GM23248 (cell line): ENCODE measurements at regions not wholly inside any gene's neighbourhood (a gene's known extent, or its start where the extent isn't known, plus 50 kb on each side); places are given as distances from the start of the nearest gene placed in this dataset.

Source experiments
- DNase-seq: peaks from one replicate; pipeline ENCODE4 v3.0.0-alpha.2; 2015
- H2AFZ ChIP-seq: fragments of 200-600 bp; sonication (generic); 2 replicates; pipeline ENCODE4 v1.6.1; 2016; ENCODE audit warnings: antibody characterized with exemption
- H3F3A ChIP-seq: fragments of 200-600 bp; sonication (generic); 2 replicates; pipeline ENCODE4 v1.6.1; 2016; ENCODE audit warnings: mild to moderate bottlenecking, antibody characterized with exemption, mixed run types; ENCODE audit not compliant: insufficient read depth
- H3K27ac ChIP-seq: fragments of 200-600 bp; sonication (generic); 2 replicates; pipeline ENCODE4 v1.5.1; 2016; ENCODE audit warnings: mild to moderate bottlenecking
- H3K27me3 ChIP-seq: fragments of 200-600 bp; sonication (generic); replicated peaks from 2 replicates; pipeline ENCODE4 v1.6.1; 2016; ENCODE audit warnings: mild to moderate bottlenecking; ENCODE audit not compliant: insufficient read depth
- H3K36me3 ChIP-seq: fragments of 200-600 bp; sonication (generic); 2 replicates; pipeline ENCODE4 v1.6.1; 2016; ENCODE audit warnings: low read depth, mild to moderate bottlenecking
- H3K4me1 ChIP-seq: fragments of 200-600 bp; sonication (generic); 2 replicates; pipeline ENCODE4 v1.6.1; 2016; ENCODE audit warnings: mild to moderate bottlenecking; ENCODE audit not compliant: insufficient read depth
- H3K4me2 ChIP-seq: fragments of 200-600 bp; sonication (generic); one replicate; pipeline ENCODE4 v1.6.1; 2016; ENCODE audit warnings: mild to moderate bottlenecking; ENCODE audit not compliant: unreplicated experiment
- H3K4me3 ChIP-seq: fragments of 200-600 bp; sonication (generic); 2 replicates; pipeline ENCODE4 v1.5.1; 2016; ENCODE audit warnings: mild to moderate bottlenecking
- H3K79me2 ChIP-seq: fragments of 200-600 bp; sonication (generic); 2 replicates; pipeline ENCODE4 v1.6.1; 2016; ENCODE audit warnings: mild to moderate bottlenecking; ENCODE audit not compliant: insufficient read depth
- H3K9ac ChIP-seq: fragments of 200-600 bp; sonication (generic); 2 replicates; pipeline ENCODE4 v1.6.1; 2016; ENCODE audit warnings: mild to moderate bottlenecking
- H3K9me2 ChIP-seq: fragments of 200-600 bp; sonication (generic); 2 replicates; pipeline ENCODE4 v1.6.1; 2016; ENCODE audit warnings: mixed run types, mild to moderate bottlenecking, moderate library complexity; ENCODE audit not compliant: insufficient read depth
- H3K9me3 ChIP-seq: fragments of 200-600 bp; sonication (generic); one replicate; pipeline ENCODE4 v1.6.1; 2017; ENCODE audit warnings: low read depth
- H4K20me1 ChIP-seq: fragments of 200-600 bp; sonication (generic); 2 replicates; pipeline ENCODE4 v1.6.0; 2016; ENCODE audit not compliant: insufficient read depth
- EZH2 ChIP-seq: fragments of 200-600 bp; sonication (generic); IDR thresholded peaks from 2 replicates; pipeline ENCODE4 v1.6.1; 2018; ENCODE audit warnings: antibody characterized with exemption, mild to moderate bottlenecking; ENCODE audit not compliant: insufficient read depth, poor library complexity, severe bottlenecking
- EZH2phosphoT487 ChIP-seq: fragments of 200-600 bp; sonication (generic); IDR thresholded peaks from 2 replicates; pipeline ENCODE4 v1.6.1; 2018; ENCODE audit warnings: antibody characterized with exemption, moderate library complexity, mild to moderate bottlenecking, low read depth; ENCODE audit not compliant: insufficient read depth
- WGBS, 2 experiments: methylation state at CpG; one replicate each; pipeline ENCODE4 v1.1.6; 2015 to 2017; ENCODE audit warnings: low lambda C conversion rate in 2 of 2, low coverage in 1 of 2; ENCODE audit errors: missing lambda C conversion rate in 2 of 2; 5-methylcytosine and 5-hydroxymethylcytosine counted together
- in situ Hi-C: fragments of 300-500 bp; cut with MboI; formaldehyde crosslinking; loops from 2 replicates; pipeline ENCODE4 v1.15.0; 2020

DNA sequence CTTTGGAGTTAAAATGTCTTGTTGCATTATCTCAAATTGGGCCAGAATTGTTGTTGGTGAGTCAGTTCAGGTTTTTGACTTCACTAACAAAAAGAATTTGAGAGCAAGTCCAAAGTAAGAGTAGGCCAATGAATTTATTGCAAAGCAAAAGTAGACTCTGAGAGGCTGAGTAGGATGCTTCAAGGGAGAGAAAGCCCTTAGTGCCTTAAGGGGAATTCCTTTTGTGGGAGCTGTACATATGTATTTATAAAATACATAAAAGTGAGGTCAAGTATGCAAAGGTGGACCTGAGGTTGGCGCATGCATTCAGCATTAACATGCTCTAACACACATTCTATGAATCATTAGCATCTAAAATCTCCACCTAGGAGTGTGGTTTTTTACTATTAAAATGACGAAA lies 565.4 kb downstream of the GRXCR1 start:
- Histone ChIP-seq H2AFZ (peak overlapping the region; percentile 83; the same call in 1 of the 2 replicates), H3K9me3 (no peaks in the 10 kb centered on the region), H3K27me3 (no peaks in the 10 kb centered on the region), H3K9ac (no peak overlapping the region), H3K4me1 (peaks cover 25% of the 10 kb centered on the region), H4K20me1 (no peaks in the 10 kb centered on the region), H3F3A (peaks cover 14% of the 10 kb centered on the region), H3K36me3 (no peaks in the 10 kb centered on the region), H3K79me2 (no peaks in the 10 kb centered on the region), H3K27ac (no peak overlapping the region), H3K4me3 (no peak overlapping the region), H3K9me2 (no peaks in the 10 kb centered on the region), H3K4me2 (no peak overlapping the region)
- TF ChIP-seq EZH2: no peak
- TF ChIP-seq EZH2phosphoT487: no peak
- WGBS, 2 experiments: 90 to 97% methylated on average over 2 of the region's 2 CpGs
- DNase-seq: peak; percentile 3
- in situ Hi-C loops: no loop called here

DNA sequence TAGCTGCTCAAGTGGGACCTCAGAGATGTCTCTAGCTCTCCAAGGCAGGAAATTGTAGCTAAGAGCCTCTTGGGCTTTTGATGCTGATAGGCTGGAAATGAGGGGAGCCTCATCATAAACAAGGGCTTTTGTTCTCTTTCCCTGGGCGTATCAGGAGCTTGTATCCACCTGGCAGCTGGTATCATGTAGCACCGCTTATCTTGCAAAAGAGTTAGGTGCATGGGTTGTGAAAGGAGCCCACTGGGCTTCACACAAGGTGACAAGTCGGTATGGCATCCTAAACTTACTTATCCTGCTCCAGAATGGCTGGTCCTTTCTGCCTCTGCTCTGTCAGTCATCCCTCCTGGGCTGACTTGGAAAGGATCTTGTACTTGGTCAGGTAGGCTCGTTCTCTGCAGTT lies 565.8 kb downstream of the GRXCR1 start:
- Histone ChIP-seq H3K4me1 (peaks cover 25% of the 10 kb centered on the region), H3K9ac (no peak overlapping the region), H3K9me3 (no peaks in the 10 kb centered on the region), H4K20me1 (no peaks in the 10 kb centered on the region), H2AFZ (no peak overlapping the region), H3K9me2 (no peaks in the 10 kb centered on the region), H3K79me2 (no peaks in the 10 kb centered on the region), H3K36me3 (no peaks in the 10 kb centered on the region), H3K27ac (no peak overlapping the region), H3K4me3 (no peak overlapping the region), H3K4me2 (no peak overlapping the region), H3K27me3 (no peaks in the 10 kb centered on the region), H3F3A (peaks cover 14% of the 10 kb centered on the region)
- 84 to 89% methylated on average over 4 of the region's 4 CpGs for WGBS, 2 experiments
- no peak for DNase-seq
- in situ Hi-C loops: no loop called here
- TF ChIP-seq EZH2: no peak
- no peak for TF ChIP-seq EZH2phosphoT487

DNA sequence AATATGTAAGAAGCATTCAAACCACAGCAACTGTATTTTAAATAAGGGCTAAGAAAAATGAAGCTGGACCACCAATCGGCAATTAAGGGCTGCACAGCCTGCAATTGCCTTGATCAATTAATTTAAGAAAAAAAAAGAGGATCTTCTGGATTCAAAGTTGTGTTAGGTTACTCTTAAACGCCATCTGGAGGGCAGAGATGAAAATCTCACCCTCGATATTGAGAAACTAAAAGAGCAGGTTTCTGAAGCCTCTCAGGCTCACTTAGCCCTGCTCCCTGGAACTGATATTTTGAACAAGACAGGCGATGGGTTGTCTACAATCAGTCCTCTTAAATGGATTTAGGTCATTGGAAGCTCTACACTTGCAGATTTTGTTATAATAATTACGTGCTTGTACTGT lies 579.4 kb downstream of the GRXCR1 start:
- DNase-seq: peak; percentile 16
- no peaks in the 10 kb centered on the region for H3F3A ChIP-seq
- in situ Hi-C loops: no loop called here

DNA sequence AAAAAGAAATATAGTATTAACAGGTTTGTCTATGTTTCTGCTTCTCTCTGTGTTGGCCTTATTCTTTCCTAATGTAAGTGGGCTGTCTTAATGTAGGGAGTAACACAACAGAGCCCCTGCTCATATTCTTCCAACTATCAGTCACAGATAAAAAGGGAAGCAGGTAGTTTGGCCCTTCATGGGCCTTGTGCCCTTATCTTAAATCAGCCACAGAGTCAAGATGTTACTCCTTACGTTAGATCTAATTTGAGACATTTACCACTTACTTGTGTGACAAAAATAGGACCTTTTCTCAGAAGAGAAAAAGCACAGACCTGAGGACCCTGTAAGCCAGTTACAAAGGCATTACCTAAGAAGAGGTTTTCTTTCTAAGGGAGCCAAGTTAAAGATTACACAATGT lies 589.0 kb downstream of the GRXCR1 start:
- H3K4me3 ChIP-seq: no peak overlapping the region

More for the DNA sequence above, 579.4 kb downstream of the GRXCR1 start:
- no peaks in the 10 kb centered on the region for H3K4me1 ChIP-seq
- TF ChIP-seq EZH2phosphoT487 (no peak), EZH2 (no peak)
- no peak overlapping the region for H3K4me2 ChIP-seq
- no peaks in the 10 kb centered on the region for H3K27me3 ChIP-seq
- H3K27ac ChIP-seq: no peak overlapping the region
- WGBS, 2 experiments: 46 to 48% methylated on average over 5 of the region's 5 CpGs
- H2AFZ ChIP-seq: no peak overlapping the region
- H4K20me1 ChIP-seq: no peaks in the 10 kb centered on the region
- no peaks in the 10 kb centered on the region for H3K36me3 ChIP-seq
- no peak overlapping the region for H3K4me3 ChIP-seq
- peaks cover 4% of the 10 kb centered on the region for H3K9me3 ChIP-seq
- H3K9ac ChIP-seq: no peak overlapping the region
- no peaks in the 10 kb centered on the region for H3K79me2 ChIP-seq
- H3K9me2 ChIP-seq: no peaks in the 10 kb centered on the region

DNA sequence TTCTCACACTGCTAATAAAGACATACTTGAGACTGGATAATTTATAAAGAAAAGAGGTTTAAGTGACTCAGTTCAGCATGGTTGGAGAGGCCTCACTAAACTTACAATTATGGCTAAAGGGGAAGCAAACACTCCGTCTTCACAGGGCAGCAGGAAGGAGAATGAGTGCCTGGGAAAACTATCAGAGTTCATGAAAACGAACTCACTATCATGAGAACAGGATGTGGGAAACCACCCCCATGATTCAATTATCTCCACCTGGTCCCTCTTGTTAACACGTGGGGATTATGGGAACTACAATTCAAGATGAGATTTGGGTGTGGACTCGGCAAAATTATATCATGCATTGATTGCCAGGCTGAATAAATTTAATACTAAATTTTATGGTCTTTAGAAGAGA lies 592.7 kb downstream of the GRXCR1 start:
- Histone ChIP-seq H3K4me2 (no peak overlapping the region), H3K9me3 (no peaks in the 10 kb centered on the region), H3K27ac (no peak overlapping the region), H4K20me1 (no peaks in the 10 kb centered on the region), H3K79me2 (no peaks in the 10 kb centered on the region), H3K27me3 (no peaks in the 10 kb centered on the region), H3K36me3 (no peaks in the 10 kb centered on the region), H3K4me3 (no peak overlapping the region), H3K4me1 (no peaks in the 10 kb centered on the region), H3F3A (no peaks in the 10 kb centered on the region), H3K9me2 (no peaks in the 10 kb centered on the region), H2AFZ (no peak overlapping the region), H3K9ac (no peak overlapping the region)
- no peak for DNase-seq
- no peak for TF ChIP-seq EZH2
- TF ChIP-seq EZH2phosphoT487: no peak
- 22 to 25% methylated on average over 4 of the region's 4 CpGs for WGBS, 2 experiments
- in situ Hi-C loops: no loop called here

More for the DNA sequence above, 589.0 kb downstream of the GRXCR1 start:
- in situ Hi-C loops: no loop called here
- no peaks in the 10 kb centered on the region for H3K36me3 ChIP-seq
- H3K9me3 ChIP-seq: no peaks in the 10 kb centered on the region
- no peak overlapping the region for H2AFZ ChIP-seq
- no peaks in the 10 kb centered on the region for H3K9me2 ChIP-seq
- 52 to 58% methylated on average over 1 of the region's 1 CpG for WGBS, 2 experiments
- TF ChIP-seq EZH2 (no peak), EZH2phosphoT487 (no peak)
- DNase-seq: no peak
- H3K4me1 ChIP-seq: no peaks in the 10 kb centered on the region
- no peaks in the 10 kb centered on the region for H4K20me1 ChIP-seq
- no peaks in the 10 kb centered on the region for H3F3A ChIP-seq
- no peak overlapping the region for H3K4me2 ChIP-seq
- no peaks in the 10 kb centered on the region for H3K79me2 ChIP-seq
- no peaks in the 10 kb centered on the region for H3K27me3 ChIP-seq
- no peak overlapping the region for H3K27ac ChIP-seq
- no peak overlapping the region for H3K9ac ChIP-seq
